Neuronal stem cell (in vitro differentiated cells): ENCODE measurements at regions not wholly inside any gene's neighbourhood (a gene's known extent, or its start where the extent isn't known, plus 50 kb on each side); places are given as distances from the start of the nearest gene placed in this dataset.

Experiments
- DNase-seq: peaks from one replicate; pipeline ENCODE4 v3.0.0-alpha.2; 2013; ENCODE audit warnings: low spot score
- H2AFZ ChIP-seq: one replicate; pipeline ENCODE4 v1.6.1; 2013; ENCODE audit warnings: mild to moderate bottlenecking, low read length, inconsistent platforms
- H2AK5ac ChIP-seq: 2 replicates; pipeline ENCODE4 v1.6.1; 2013; ENCODE audit warnings: low read depth, mild to moderate bottlenecking, inconsistent platforms, low read length, moderate library complexity, mixed read lengths
- H2BK120ac ChIP-seq: 2 replicates; pipeline ENCODE4 v1.6.1; 2013; ENCODE audit warnings: low read depth, mild to moderate bottlenecking, inconsistent platforms, low read length, moderate library complexity, mixed read lengths
- H2BK12ac ChIP-seq: one replicate; pipeline ENCODE4 v1.6.1; 2013; ENCODE audit warnings: low read length, inconsistent platforms
- H2BK15ac ChIP-seq: 2 replicates; pipeline ENCODE4 v1.6.1; 2013; ENCODE audit warnings: mild to moderate bottlenecking, low read length, inconsistent platforms, mixed read lengths
- H2BK5ac ChIP-seq: one replicate; pipeline ENCODE4 v1.6.1; 2013; ENCODE audit warnings: inconsistent platforms, mild to moderate bottlenecking, low read length, moderate library complexity
- H3K14ac ChIP-seq: one replicate; pipeline ENCODE4 v1.6.1; 2013; ENCODE audit warnings: low read length, inconsistent platforms
- H3K18ac ChIP-seq: 2 replicates; pipeline ENCODE4 v1.6.1; 2013; ENCODE audit warnings: low read length, inconsistent platforms
- H3K23ac ChIP-seq: 2 replicates; pipeline ENCODE4 v1.6.1; 2013; ENCODE audit warnings: low read depth, mild to moderate bottlenecking, mixed read lengths, low read length, inconsistent platforms; ENCODE audit not compliant: poor library complexity
- H3K27ac ChIP-seq: replicated peaks from 3 replicates; pipeline ENCODE4 v1.5.1; 2013; ENCODE audit warnings: low read length, inconsistent platforms
- H3K27me3 ChIP-seq, 3 experiments: 2 replicates each; pipeline ENCODE4 v1.6.1; 2013; ENCODE audit warnings: low read length in 3 of 3, mild to moderate bottlenecking in 2 of 3, inconsistent platforms in 1 of 3, low read depth in 1 of 3, mixed read lengths in 1 of 3, moderate library complexity in 1 of 3; ENCODE audit not compliant: control insufficient read depth in 3 of 3, insufficient read depth in 3 of 3
- H3K36me3 ChIP-seq, 2 donors: replicated peaks in 1 of 2; 2 replicates each; pipeline ENCODE4 v1.6.1; 2013; ENCODE audit warnings: low read length in 2 of 2; ENCODE audit not compliant: control insufficient read depth in 2 of 2, insufficient read depth in 2 of 2
- H3K4ac ChIP-seq: 2 replicates; pipeline ENCODE4 v1.6.1; 2013; ENCODE audit warnings: inconsistent platforms, mild to moderate bottlenecking, low read length, moderate library complexity
- H3K4me1 ChIP-seq, 2 donors: 1 replicate in 1 of 2; 2 replicates in 1 of 2; pipeline ENCODE4 v1.6.1; 2013; ENCODE audit warnings: low read length in 2 of 2, low read depth in 1 of 2; ENCODE audit not compliant: control insufficient read depth in 2 of 2, insufficient read depth in 1 of 2
- H3K4me2 ChIP-seq: one replicate; pipeline ENCODE4 v1.6.1; 2013; ENCODE audit warnings: mild to moderate bottlenecking, low read length, inconsistent platforms; ENCODE audit not compliant: insufficient read depth, poor library complexity, severe bottlenecking
- H3K4me3 ChIP-seq, 2 donors: 2 replicates each; pipeline ENCODE4 v1.5.1; 2013; ENCODE audit warnings: low read length in 2 of 2, mild to moderate bottlenecking in 2 of 2, inconsistent platforms in 1 of 2, moderate library complexity in 1 of 2
- H3K79me1 ChIP-seq: one replicate; pipeline ENCODE4 v1.6.1; 2013; ENCODE audit warnings: low read depth, mild to moderate bottlenecking, inconsistent platforms, low read length, moderate library complexity
- H3K9ac ChIP-seq: one replicate; pipeline ENCODE4 v1.6.1; 2013; ENCODE audit warnings: mild to moderate bottlenecking, low read depth, low read length, inconsistent platforms; ENCODE audit not compliant: poor library complexity
- H3K9me3 ChIP-seq, 2 donors: replicated peaks in 1 of 2; 2 replicates each; pipeline versions ENCODE3 to v1.6.1; 2013; ENCODE audit warnings: low read length in 2 of 2, mild to moderate bottlenecking in 2 of 2, inconsistent platforms in 1 of 2, low read depth in 1 of 2, mixed read lengths in 1 of 2, moderate library complexity in 1 of 2; ENCODE audit not compliant: control insufficient read depth in 2 of 2, insufficient read depth in 1 of 2
- H4K8ac ChIP-seq: one replicate; pipeline ENCODE4 v1.6.1; 2013; ENCODE audit warnings: low read depth, mild to moderate bottlenecking, inconsistent platforms, low read length, moderate library complexity
- H4K91ac ChIP-seq: one replicate; pipeline ENCODE4 v1.6.1; 2013; ENCODE audit warnings: low read length, low read depth, mild to moderate bottlenecking, inconsistent platforms; ENCODE audit not compliant: poor library complexity
- WGBS, 2 donors: extraction: QIAGEN DNeasy Blood & Tissue Kit; methylation state at CpG; one replicate each; pipeline ENCODE4 v1.1.7; 2013; ENCODE audit warnings: missing lambda C conversion rate in 2 of 2, mixed read lengths in 1 of 2; ENCODE audit not compliant: insufficient read length in 2 of 2, insufficient replicate concordance in 1 of 2; ENCODE audit errors: extremely low coverage in 2 of 2; 5-methylcytosine and 5-hydroxymethylcytosine counted together

GRCh38 chr21:25103500-25104207, 503.6 kb downstream of the MRPL39 start:
- H2AFZ ChIP-seq: no peak overlapping the region
- no peak overlapping the region for H3K23ac ChIP-seq
- no peak overlapping the region for H3K27ac ChIP-seq
- no peak overlapping the region for H3K4me2 ChIP-seq
- H2BK15ac ChIP-seq: no peak overlapping the region
- H3K4ac ChIP-seq: no peak overlapping the region
- no peak overlapping the region for H2BK12ac ChIP-seq
- no peaks in the 10 kb centered on the region for H3K36me3 ChIP-seq
- no peak for DNase-seq
- H3K18ac ChIP-seq: no peak overlapping the region
- H4K91ac ChIP-seq: no peak overlapping the region
- peaks cover 0 to 4% of the 10 kb centered on the region in 2 donors for H3K4me1 ChIP-seq
- H3K79me1 ChIP-seq: no peaks in the 10 kb centered on the region
- H2AK5ac ChIP-seq: no peak overlapping the region
- no peaks in the 10 kb centered on the region for H3K27me3 ChIP-seq
- no peak overlapping the region for H2BK120ac ChIP-seq
- H2BK5ac ChIP-seq: no peak overlapping the region
- no peaks in the 10 kb centered on the region for H3K9me3 ChIP-seq
- H3K4me3 ChIP-seq: no peak overlapping the region
- H4K8ac ChIP-seq: no peak overlapping the region
- no peak overlapping the region for H3K14ac ChIP-seq
- H3K9ac ChIP-seq: no peak overlapping the region

- Histone ChIP-seq H3K27me3 (no peaks in the 10 kb centered on the region), H3K18ac (no peak overlapping the region), H2BK12ac (no peak overlapping the region)
These were observed 509.6 kb downstream of the MRPL39 start for GRCh38 chr21:25097648-25098047.

GRCh38 chr21:25094695-25095094, 512.6 kb downstream of the MRPL39 start:
- Histone ChIP-seq H4K91ac (no peak overlapping the region), H2BK120ac (no peak overlapping the region), H3K23ac (no peak overlapping the region), H3K36me3 (no peaks in the 10 kb centered on the region), H2AFZ (no peak overlapping the region), H3K4me1 (no peaks in the 10 kb centered on the region), H3K14ac (no peak overlapping the region), H2BK12ac (no peak overlapping the region), H3K27ac (no peak overlapping the region), H2BK5ac (no peak overlapping the region), H2AK5ac (no peak overlapping the region), H3K79me1 (no peaks in the 10 kb centered on the region), H2BK15ac (no peak overlapping the region), H3K9me3 (no peaks in the 10 kb centered on the region), H3K4me3 (no peak overlapping the region), H3K4me2 (no peak overlapping the region), H3K4ac (no peak overlapping the region), H3K9ac (no peak overlapping the region), H3K27me3 (no peaks in the 10 kb centered on the region), H4K8ac (no peak overlapping the region), H3K18ac (no peak overlapping the region)
- WGBS, 2 donors: no CpG with 5 or more reads among the region's 1 CpG
- no peak for DNase-seq

More at GRCh38 chr21:25097648-25098047, 509.6 kb downstream of the MRPL39 start:
- H2BK120ac ChIP-seq: no peak overlapping the region
- no peak for DNase-seq
- no peak overlapping the region for H4K91ac ChIP-seq
- no peaks in the 10 kb centered on the region for H3K36me3 ChIP-seq
- H2BK15ac ChIP-seq: no peak overlapping the region
- no peak overlapping the region for H4K8ac ChIP-seq
- no peak overlapping the region for H3K14ac ChIP-seq
- no CpG with 5 or more reads among the region's 2 CpGs for WGBS, 2 donors
- H3K4ac ChIP-seq: no peak overlapping the region
- H3K4me1 ChIP-seq: no peaks in the 10 kb centered on the region
- H2BK5ac ChIP-seq: no peak overlapping the region
- H3K9ac ChIP-seq: no peak overlapping the region
- H3K4me3 ChIP-seq: no peak overlapping the region
- no peak overlapping the region for H2AFZ ChIP-seq
- H2AK5ac ChIP-seq: no peak overlapping the region
- no peaks in the 10 kb centered on the region for H3K79me1 ChIP-seq
- H3K27ac ChIP-seq: no peak overlapping the region
- no peak overlapping the region for H3K23ac ChIP-seq
- no peak overlapping the region for H3K4me2 ChIP-seq
- H3K9me3 ChIP-seq: no peaks in the 10 kb centered on the region

- no peak overlapping the region for H3K4me2 ChIP-seq
- no peaks in the 10 kb centered on the region for H3K27me3 ChIP-seq
- no CpG with 5 or more reads among the region's 8 CpGs for WGBS, 2 donors
- no peak overlapping the region for H3K14ac ChIP-seq
- H3K79me1 ChIP-seq: no peaks in the 10 kb centered on the region
- no peak for DNase-seq
- no peak overlapping the region for H2AK5ac ChIP-seq
- no peak overlapping the region for H3K4ac ChIP-seq
- H3K36me3 ChIP-seq: no peaks in the 10 kb centered on the region
- H4K8ac ChIP-seq: no peak overlapping the region
- peak overlapping the region; percentile 71 for H3K18ac ChIP-seq
- H3K27ac ChIP-seq: no peak overlapping the region
- no peak overlapping the region for H2BK5ac ChIP-seq
- no peak overlapping the region for H3K4me3 ChIP-seq
- no peak overlapping the region for H2AFZ ChIP-seq
- no peak overlapping the region for H2BK12ac ChIP-seq
- no peak overlapping the region for H4K91ac ChIP-seq
- H3K4me1 ChIP-seq: no peaks in the 10 kb centered on the region
- no peak overlapping the region for H2BK15ac ChIP-seq
- H3K9me3 ChIP-seq: no peaks in the 10 kb centered on the region
- no peak overlapping the region for H2BK120ac ChIP-seq
- no peak overlapping the region for H3K23ac ChIP-seq
- H3K9ac ChIP-seq: no peak overlapping the region
These were observed 514.8 kb downstream of the MRPL39 start for GRCh38 chr21:25092441-25093011.
